K562 (cell line): ENCODE measurements at regions not wholly inside any gene's neighbourhood (a gene's known extent, or its start where the extent isn't known, plus 50 kb on each side); places are given as distances from the start of the nearest gene placed in this dataset.

Experiments
- ATAC-seq: fragments of 200-7000 bp; cut with Tn5 transposase; 3 replicates; pipeline ENCODE4 v1.9.1; 2020; ENCODE audit warnings: moderate library complexity
- BruUV-seq: library from RNA; stranded (reverse); fragments of 400-500 nt; replicated peaks from 2 replicates; lab custom pipeline; 2021; lab: Mats Ljungman, UMichigan
- CTCF ChIA-PET: fragments of 300-600 bp; formaldehyde crosslinking; extraction: SDS; loops from one replicate; lab custom pipeline; 2021; ENCODE audit warnings: low intra/inter-chr PET ratio; lab: Yijun Ruan, JAX
- POLR2A ChIA-PET: fragments of 300-600, 350-650 bp; sonication (Branson Sonifier 250); formaldehyde crosslinking; extraction: SDS; loops from one replicate; lab custom pipeline; 2021; ENCODE audit warnings: antibody characterized with exemption, inconsistent platforms; lab: Yijun Ruan, JAX
- DNase-seq, 4 experiments: peaks; one replicate each; pipeline versions ENCODE4 v3.0.0 to v3.0.0-alpha.2; 2011 to 2018; ENCODE audit warnings: low spot score in 3 of 4, mixed read lengths in 3 of 4; ENCODE audit errors: extremely low read depth in 1 of 4
- FAIRE-seq: peaks from 2 replicates; lab custom pipeline; 2011; peaks lifted over from hg19 to GRCh38; lab: Jason Lieb, UNC
- H2AFZ ChIP-seq: 2 replicates; pipeline ENCODE4 v1.6.0; 2011; ENCODE audit warnings: low read depth, low read length, control low read depth, inconsistent platforms
- H3K27ac ChIP-seq: fragments of 200-600 bp; 3 replicates; pipeline ENCODE4 v1.8.0; 2011; ENCODE audit warnings: low read depth, mild to moderate bottlenecking, control low read depth, inconsistent platforms, low read length, moderate library complexity, mixed read lengths; ENCODE audit errors: extremely low read depth
- H3K27me3 ChIP-seq, 2 experiments: fragments of 300-600 bp in 1 of 2; 2 replicates in 1 of 2; 3 replicates in 1 of 2; pipeline versions ENCODE4 v1.6.0 to v1.8.0; 2011; ENCODE audit warnings: inconsistent platforms in 2 of 2, low read length in 2 of 2, mild to moderate bottlenecking in 1 of 2, mixed read lengths in 1 of 2, moderate library complexity in 1 of 2; ENCODE audit not compliant: control insufficient read depth in 2 of 2, insufficient read depth in 2 of 2
- H3K36me3 ChIP-seq: fragments of 300-600 bp; 3 replicates; pipeline ENCODE4 v1.8.0; 2011; ENCODE audit warnings: mild to moderate bottlenecking, low read length, inconsistent platforms; ENCODE audit not compliant: control insufficient read depth, insufficient read depth
- H3K4me1 ChIP-seq, 2 experiments: fragments of 200-600 bp in 1 of 2; replicated peaks in 1 of 2; 2 replicates in 1 of 2; 3 replicates in 1 of 2; pipeline versions ENCODE4 v1.5.1 to v1.8.0; 2011; ENCODE audit warnings: inconsistent platforms in 2 of 2, low read length in 2 of 2, mild to moderate bottlenecking in 1 of 2, mixed read lengths in 1 of 2, moderate library complexity in 1 of 2; ENCODE audit not compliant: control insufficient read depth in 2 of 2, insufficient read depth in 2 of 2
- H3K4me2 ChIP-seq: 2 replicates; pipeline ENCODE4 v1.6.1; 2011; ENCODE audit warnings: low read length, control low read depth, inconsistent platforms, mixed read lengths; ENCODE audit not compliant: insufficient read depth
- H3K4me3 ChIP-seq: fragments of 200-600 bp; sonication (generic), shearing (Covaris generic); 2 replicates; pipeline ENCODE4 v1.5.1; 2016; ENCODE audit warnings: control low read depth, inconsistent platforms
- H3K79me2 ChIP-seq: fragments of 200-600 bp; 3 replicates; pipeline ENCODE4 v1.8.0; 2011; ENCODE audit warnings: low read length, inconsistent platforms; ENCODE audit not compliant: control insufficient read depth, insufficient read depth
- H3K9ac ChIP-seq, 2 experiments: 2 replicates each; pipeline versions ENCODE4 v1.6.0 to v1.6.1; 2011; ENCODE audit warnings: low read depth in 2 of 2, low read length in 2 of 2, control low read depth in 1 of 2, inconsistent platforms in 1 of 2, mild to moderate bottlenecking in 1 of 2, mixed read lengths in 1 of 2; ENCODE audit not compliant: insufficient read depth in 1 of 2
- H3K9me1 ChIP-seq: one replicate; pipeline ENCODE4 v1.6.0; 2011; ENCODE audit warnings: inconsistent platforms, mild to moderate bottlenecking, low read length, moderate library complexity; ENCODE audit not compliant: control insufficient read depth, insufficient read depth
- H3K9me3 ChIP-seq: replicated peaks from 2 replicates; pipeline ENCODE4 v1.5.1; 2011; ENCODE audit warnings: low read depth, low read length, inconsistent platforms; ENCODE audit not compliant: control insufficient read depth, insufficient read depth
- H4K20me1 ChIP-seq: replicated peaks from 2 replicates; pipeline ENCODE4 v1.6.1; 2011; ENCODE audit warnings: low read length, inconsistent platforms, mixed read lengths; ENCODE audit not compliant: control insufficient read depth, insufficient read depth
- ARHGAP35 ChIP-seq: fragments of 450-650 bp; IDR thresholded peaks from 2 replicates; pipeline ENCODE4 v1.6.1; 2018; ENCODE audit not compliant: partially characterized antibody
- BRD9 ChIP-seq: fragments of 450-650 bp; IDR thresholded peaks from 2 replicates; pipeline ENCODE4 v1.6.1; 2018; ENCODE audit warnings: low read depth; ENCODE audit not compliant: partially characterized antibody
- CC2D1A ChIP-seq: fragments of 450-650 bp; IDR thresholded peaks from 2 replicates; pipeline ENCODE4 v1.6.1; 2017; ENCODE audit warnings: mild to moderate bottlenecking
- ESRRA ChIP-seq: fragments of 450-650 bp; IDR thresholded peaks from 2 replicates; pipeline ENCODE4 v1.6.1; 2014; ENCODE audit warnings: low read depth, mild to moderate bottlenecking, moderate library complexity, borderline replicate concordance
- NCOA6 ChIP-seq: fragments of 450-650 bp; IDR thresholded peaks from 2 replicates; pipeline ENCODE4 v1.6.1; 2017; ENCODE audit warnings: mild to moderate bottlenecking
- NR2C2 ChIP-seq, 2 experiments: fragments of 200-800 bp in 1 of 2; sonication (Bioruptor generic) in 1 of 2; sonication (generic) in 1 of 2; formaldehyde crosslinking in 1 of 2; IDR thresholded peaks; 2 replicates each; pipeline versions ENCODE4 v1.6.1 to v1.8.0; 2016 to 2022; ENCODE audit warnings: mild to moderate bottlenecking in 1 of 2, missing compliant biosample characterization in 1 of 2, missing genetic modification characterization in 1 of 2, missing genetic modification reagents in 1 of 2
- PML ChIP-seq: IDR thresholded peaks from 2 replicates; pipeline ENCODE4 v1.6.1; 2012; ENCODE audit warnings: low read length, inconsistent platforms
- SPI1 ChIP-seq: IDR thresholded peaks from 2 replicates; pipeline ENCODE4 v1.6.1; 2011; ENCODE audit warnings: low read depth, low read length, control low read depth, borderline replicate concordance
- SRF ChIP-seq, 2 experiments: fragments of 250-450, 450-650 bp in 1 of 2; sonication (Bioruptor Pico) in 1 of 2; sonication (generic) in 1 of 2; formaldehyde crosslinking; IDR thresholded peaks; 2 replicates each; pipeline versions ENCODE4 v1.5.0 to v1.5.1; 2020 to 2022; ENCODE audit warnings: mild to moderate bottlenecking in 1 of 2, missing genetic modification reagents in 1 of 2
- STAT5A ChIP-seq: IDR thresholded peaks from 2 replicates; pipeline ENCODE4 v1.6.1; 2012; ENCODE audit warnings: low read length, inconsistent platforms, borderline replicate concordance
- TEAD1 ChIP-seq, 2 experiments: fragments of 450-650 bp in 1 of 2; sonication (generic) in 1 of 2; formaldehyde crosslinking; IDR thresholded peaks; 2 replicates each; pipeline versions ENCODE4 v1.4.0 to v1.8.0; 2020 to 2022; ENCODE audit warnings: mild to moderate bottlenecking in 2 of 2, missing genetic modification reagents in 1 of 2
- ZNF121 ChIP-seq: sonication (generic); formaldehyde crosslinking; conservative IDR thresholded peaks from 2 replicates; pipeline ENCODE4 v1.8.0; 2022; ENCODE audit warnings: missing genetic modification reagents
- ZNF324 ChIP-seq: fragments of 250-450 bp; sonication (Bioruptor Pico); IDR thresholded peaks from 2 replicates; pipeline ENCODE4 v1.4.0; 2020; ENCODE audit warnings: mild to moderate bottlenecking
- ZNF780A ChIP-seq: fragments of 250-450 bp; sonication (Bioruptor Pico); IDR thresholded peaks from 2 replicates; pipeline ENCODE4 v1.5.0; 2021; ENCODE audit warnings: mild to moderate bottlenecking
- WGBS: fragments of 100-300 bp; shearing (Covaris generic); methylation state at CpG from one replicate; pipeline ENCODE4 v1.1.6; 2016; ENCODE audit warnings: low coverage, mixed read lengths; ENCODE audit not compliant: insufficient coverage; ENCODE audit errors: missing lambda C conversion rate; 5-methylcytosine and 5-hydroxymethylcytosine counted together
- in situ Hi-C: fragments of 300-500 bp; cut with MboI; formaldehyde crosslinking; loops from 4 replicates; pipeline ENCODE4 v1.15.0; 2018; ENCODE audit warnings: inconsistent platforms, mixed read lengths
- intact Hi-C: fragments of 100-400 bp; cut with micrococcal nuclease; formaldehyde crosslinking; loops from 2 replicates; pipeline ENCODE4 v1.14.2; 2022

DNA sequence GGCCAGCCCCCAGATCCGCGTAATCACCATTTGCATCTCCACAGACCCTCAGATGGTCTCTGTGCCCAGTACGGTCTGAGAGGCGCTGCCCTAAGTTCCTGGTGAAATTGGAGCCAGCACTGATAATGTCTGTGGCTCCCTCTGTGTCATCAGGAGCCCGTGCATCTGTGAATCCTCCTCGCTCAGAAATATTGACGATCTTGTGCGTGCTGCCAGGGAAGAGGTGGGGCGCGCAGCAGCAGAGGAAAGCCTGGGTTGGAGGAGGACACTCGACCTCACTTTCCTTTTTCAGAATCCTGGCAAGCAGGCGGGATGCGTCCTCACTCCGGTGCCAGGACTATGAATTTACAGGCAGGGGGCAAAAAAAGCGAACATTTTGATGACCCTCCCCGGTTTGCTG lies 686.1 kb upstream of the SALL3 start (continued):
- TF ChIP-seq STAT5A: no peak
- no peak for TF ChIP-seq SPI1
- no peak for TF ChIP-seq NR2C2 (CRISPR knock-in tag; IDR thresholded peaks at IDR 0.05)
- TF ChIP-seq NR2C2 (tag; IDR thresholded peaks at IDR 0.05): no peak
- TF ChIP-seq NCOA6: no peak
- TF ChIP-seq ZNF780A (CRISPR knock-in tag): no peak
- TF ChIP-seq CC2D1A: no peak
- no peak for TF ChIP-seq ARHGAP35
- TF ChIP-seq, all 486 proteins: peak for 0

DNA sequence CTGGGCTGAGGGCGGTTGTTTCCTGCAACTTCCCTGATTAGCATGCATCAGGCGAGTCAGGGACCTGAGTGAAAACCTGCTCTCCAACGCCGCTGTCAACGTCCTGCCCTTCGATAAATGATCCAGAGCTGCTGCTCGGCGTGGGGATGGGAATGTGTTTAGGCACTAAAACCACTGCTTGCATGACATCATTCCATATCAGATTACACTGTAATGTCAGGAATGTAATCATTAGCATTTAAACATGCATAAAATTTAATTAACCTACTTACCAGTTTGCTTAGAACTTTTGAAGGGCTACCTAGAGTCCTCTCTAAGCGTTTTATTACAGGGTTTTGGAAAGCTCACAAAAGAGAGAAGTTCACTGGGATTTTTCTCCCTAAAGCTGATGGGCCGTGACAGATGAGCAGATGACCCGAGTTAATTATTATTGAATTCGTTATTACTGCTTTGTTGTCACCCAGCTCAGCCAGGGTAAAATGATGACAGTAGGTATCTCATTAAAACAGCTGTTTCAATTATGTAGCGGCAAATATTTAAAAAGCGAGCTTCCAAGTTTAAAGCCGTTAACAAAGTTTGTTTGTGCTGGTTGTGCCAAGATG lies 685.6 kb upstream of the SALL3 start:
- Histone ChIP-seq H3K9me3 (no peaks in the 10 kb centered on the region), H3K9ac (no peak overlapping the region), H2AFZ (no peak overlapping the region), H3K27me3 (peaks cover 0 to 12% of the 10 kb centered on the region in 2 experiments; a peak in 2 of 5 replicates), H3K4me2 (no peak overlapping the region), H3K4me3 (no peak overlapping the region), H4K20me1 (no peaks in the 10 kb centered on the region), H3K4me1 (no peaks in the 10 kb centered on the region), H3K36me3 (no peaks in the 10 kb centered on the region), H3K27ac (no peak overlapping the region), H3K79me2 (no peaks in the 10 kb centered on the region), H3K9me1 (no peaks in the 10 kb centered on the region)
- no peak for DNase-seq
- in situ Hi-C loops (no loop called here), intact Hi-C loops (no loop called here)
- ATAC-seq: no peak
- no TSS peak for BruUV-seq
- FAIRE-seq: no peak
- CTCF ChIA-PET: no interaction called here
- TF ChIP-seq TEAD1 (CRISPR knock-in tag; IDR thresholded peaks at IDR 0.05) (no peak), BRD9 (no peak), CC2D1A (no peak), ESRRA (no peak), PML (no peak), ZNF324 (no peak), ZNF121 (CRISPR knock-in tag) (no peak), SRF (CRISPR knock-in tag; IDR thresholded peaks at IDR 0.05) (no peak)
- TF ChIP-seq, all 486 proteins: peak for 0
- POLR2A ChIA-PET: no interaction called here
- WGBS: 1% methylated on average over 13 of the region's 15 CpGs
